ENCODE measurements at regions not wholly inside any gene's neighbourhood (a gene's known extent, or its start where the extent isn't known, plus 50 kb on each side); places are given as distances from the start of the nearest gene placed in this dataset.

DNA sequence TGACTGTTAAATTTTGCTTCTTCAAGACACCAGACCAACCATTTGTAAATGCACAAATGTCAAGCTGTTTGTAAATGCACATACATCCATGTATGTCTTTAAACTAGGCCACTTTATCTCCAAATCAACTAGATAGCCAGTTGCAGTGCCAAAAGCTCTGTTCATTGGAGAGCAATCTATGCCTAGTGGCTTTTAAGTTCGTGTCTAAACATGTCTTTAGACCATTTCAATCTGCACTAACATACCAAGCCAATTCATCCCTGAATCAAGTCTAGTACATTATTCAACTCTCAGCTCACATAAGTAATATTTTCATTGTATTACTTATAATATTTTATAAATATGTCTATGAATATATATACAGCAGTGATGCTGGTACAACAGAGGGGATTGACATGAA, 985.9 kb downstream of the CDH18 start:
- Histone ChIP-seq H3K79me2 (ENCODE audit: control insufficient read depth, low read length) (no peaks in the 10 kb centered on the region), H3K4me1 (ENCODE audit: control insufficient read depth, low read length) (no peaks in the 10 kb centered on the region), H3K9me2 (replicated peaks; ENCODE audit: control insufficient read depth, low read length) (no peaks in the 10 kb centered on the region), H3K4me3 (ENCODE audit: low read length) (no peak overlapping the region), H3K36me3 (ENCODE audit: control insufficient read depth, low read length) (no peaks in the 10 kb centered on the region), H3K27me3 (ENCODE audit: control insufficient read depth, low read length) (no peaks in the 10 kb centered on the region), H3K9me3 (ENCODE audit: control insufficient read depth, insufficient read depth, low read length) (no peaks in the 10 kb centered on the region; the same call in 1 of the 2 replicates), H3K27ac (ENCODE audit: low read depth, low read length) (no peak overlapping the region), H3F3A (ENCODE audit: control insufficient read depth, insufficient read depth) (no peaks in the 10 kb centered on the region), H3K4me2 (ENCODE audit: low read length) (no peak overlapping the region), H4K20me1 (ENCODE audit: control insufficient read depth, insufficient read depth, low read depth, low read length) (no peaks in the 10 kb centered on the region)
- TF ChIP-seq, protein P1, sequence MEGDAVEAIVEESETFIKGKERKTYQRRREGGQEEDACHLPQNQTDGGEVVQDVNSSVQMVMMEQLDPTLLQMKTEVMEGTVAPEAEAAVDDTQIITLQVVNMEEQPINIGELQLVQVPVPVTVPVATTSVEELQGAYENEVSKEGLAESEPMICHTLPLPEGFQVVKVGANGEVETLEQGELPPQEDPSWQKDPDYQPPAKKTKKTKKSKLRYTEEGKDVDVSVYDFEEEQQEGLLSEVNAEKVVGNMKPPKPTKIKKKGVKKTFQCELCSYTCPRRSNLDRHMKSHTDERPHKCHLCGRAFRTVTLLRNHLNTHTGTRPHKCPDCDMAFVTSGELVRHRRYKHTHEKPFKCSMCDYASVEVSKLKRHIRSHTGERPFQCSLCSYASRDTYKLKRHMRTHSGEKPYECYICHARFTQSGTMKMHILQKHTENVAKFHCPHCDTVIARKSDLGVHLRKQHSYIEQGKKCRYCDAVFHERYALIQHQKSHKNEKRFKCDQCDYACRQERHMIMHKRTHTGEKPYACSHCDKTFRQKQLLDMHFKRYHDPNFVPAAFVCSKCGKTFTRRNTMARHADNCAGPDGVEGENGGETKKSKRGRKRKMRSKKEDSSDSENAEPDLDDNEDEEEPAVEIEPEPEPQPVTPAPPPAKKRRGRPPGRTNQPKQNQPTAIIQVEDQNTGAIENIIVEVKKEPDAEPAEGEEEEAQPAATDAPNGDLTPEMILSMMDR (IDR thresholded peaks at IDR 0.05; ENCODE audit: low read depth, low read length, poor library complexity, severe bottlenecking): no peak

DNA sequence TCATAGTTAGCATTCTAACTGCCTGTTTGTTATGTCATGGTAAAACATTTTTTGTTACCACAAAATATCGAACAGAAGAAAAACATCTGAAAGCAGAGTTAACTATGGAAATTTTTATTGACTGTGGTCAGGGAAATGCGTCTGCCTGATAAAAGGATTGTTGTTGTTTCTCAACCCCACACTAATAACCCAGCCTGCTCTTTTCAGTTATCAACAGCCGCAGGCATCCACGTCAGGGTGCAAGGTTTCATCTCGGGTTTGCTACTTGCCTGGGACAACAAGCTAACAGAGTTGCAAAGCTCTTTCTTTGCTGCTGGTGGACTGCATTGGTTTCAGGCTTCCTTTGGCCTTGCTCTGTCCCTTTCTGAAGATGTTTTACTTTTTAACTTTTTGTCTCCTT, 969.2 kb downstream of the CDH18 start:
- Histone ChIP-seq H3K4me1 (ENCODE audit: control insufficient read depth, low read length) (no peaks in the 10 kb centered on the region), H3K27me3 (ENCODE audit: control insufficient read depth, low read length) (no peaks in the 10 kb centered on the region), H4K20me1 (ENCODE audit: control insufficient read depth, insufficient read depth, low read depth, low read length) (no peaks in the 10 kb centered on the region), H3K4me3 (ENCODE audit: low read length) (no peak overlapping the region), H3K9me3 (ENCODE audit: control insufficient read depth, insufficient read depth, low read length) (no peaks in the 10 kb centered on the region), H3K79me2 (ENCODE audit: control insufficient read depth, low read length) (no peaks in the 10 kb centered on the region), H3K27ac (ENCODE audit: low read depth, low read length) (no peak overlapping the region), H3K4me2 (ENCODE audit: low read length) (no peak overlapping the region), H3K36me3 (ENCODE audit: control insufficient read depth, low read length) (no peaks in the 10 kb centered on the region), H3F3A (ENCODE audit: control insufficient read depth, insufficient read depth) (no peaks in the 10 kb centered on the region), H3K9me2 (replicated peaks; ENCODE audit: control insufficient read depth, low read length) (no peaks in the 10 kb centered on the region)
- TF ChIP-seq EZH2phosphoT487 (IDR thresholded peaks at IDR 0.05; ENCODE audit: borderline replicate concordance, low read length): no peak

DNA sequence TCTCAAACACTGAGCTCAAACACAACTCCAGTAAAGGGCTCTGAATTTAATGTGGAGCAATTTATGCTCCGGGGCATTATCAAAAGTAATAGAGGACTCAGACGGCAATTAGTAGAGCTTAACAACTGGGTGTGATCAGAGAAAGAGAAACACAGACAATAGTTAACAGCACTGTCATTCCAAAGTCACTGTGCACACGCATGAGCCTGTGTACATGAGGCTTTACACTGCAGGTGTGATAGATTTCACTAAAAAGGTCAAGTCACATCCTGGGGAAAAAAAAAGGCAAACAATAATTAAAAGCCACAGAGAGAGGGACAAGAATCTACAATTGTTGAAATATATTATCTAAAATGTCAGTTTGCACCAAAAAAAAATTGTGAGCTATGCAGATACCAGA, 956.5 kb downstream of the CDH18 start:
- Histone ChIP-seq H3K9me3 (ENCODE audit: control insufficient read depth, insufficient read depth, low read length) (no peaks in the 10 kb centered on the region; the same call in 1 of the 2 replicates), H3K4me2 (ENCODE audit: low read length) (no peak overlapping the region), H3K36me3 (ENCODE audit: control insufficient read depth, low read length) (no peaks in the 10 kb centered on the region), H3K4me3 (ENCODE audit: low read length) (no peak overlapping the region), H4K20me1 (ENCODE audit: control insufficient read depth, insufficient read depth, low read depth, low read length) (no peaks in the 10 kb centered on the region), H3K27me3 (ENCODE audit: control insufficient read depth, low read length) (no peaks in the 10 kb centered on the region), H3K27ac (ENCODE audit: low read depth, low read length) (no peak overlapping the region), H3K9me2 (replicated peaks; ENCODE audit: control insufficient read depth, low read length) (no peaks in the 10 kb centered on the region), H3F3A (ENCODE audit: control insufficient read depth, insufficient read depth) (no peaks in the 10 kb centered on the region), H3K4me1 (ENCODE audit: control insufficient read depth, low read length) (no peaks in the 10 kb centered on the region), H3K79me2 (ENCODE audit: control insufficient read depth, low read length) (no peaks in the 10 kb centered on the region)
- no peak for TF ChIP-seq EZH2phosphoT487 (IDR thresholded peaks at IDR 0.05; ENCODE audit: borderline replicate concordance, low read length)
- TF ChIP-seq, protein P1 (IDR thresholded peaks at IDR 0.05; ENCODE audit: low read depth, low read length, poor library complexity, severe bottlenecking): no peak

DNA sequence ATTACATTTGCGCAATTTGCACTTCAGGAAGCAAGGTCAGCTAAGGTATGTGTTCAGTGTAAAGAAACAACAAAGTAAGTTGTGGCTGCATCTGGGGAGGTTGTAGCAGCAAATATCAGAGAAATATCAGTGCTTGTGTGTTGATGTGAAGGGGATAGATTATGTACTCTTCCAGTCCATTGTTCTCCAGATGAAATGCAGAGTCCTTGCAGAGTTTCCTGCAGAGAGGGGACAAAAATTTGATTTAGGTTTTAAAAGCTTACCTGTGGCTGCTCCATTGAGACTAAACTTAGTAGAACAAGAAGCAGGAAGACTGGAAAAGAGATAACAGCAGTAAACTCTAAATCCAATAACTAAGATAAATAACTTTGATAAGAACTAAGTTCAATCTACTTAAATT, 952.2 kb downstream of the CDH18 start:
- TF ChIP-seq, protein P1 (IDR thresholded peaks at IDR 0.05; ENCODE audit: low read depth, low read length, poor library complexity, severe bottlenecking): no peak
- TF ChIP-seq EZH2phosphoT487 (IDR thresholded peaks at IDR 0.05; ENCODE audit: borderline replicate concordance, low read length): no peak
- H3K9me3 ChIP-seq (ENCODE audit: control insufficient read depth, insufficient read depth, low read length): no peaks in the 10 kb centered on the region
- no peak overlapping the region for H3K4me2 ChIP-seq (ENCODE audit: low read length)
- H3K9me2 ChIP-seq (replicated peaks; ENCODE audit: control insufficient read depth, low read length): no peaks in the 10 kb centered on the region
- H3F3A ChIP-seq (ENCODE audit: control insufficient read depth, insufficient read depth): no peaks in the 10 kb centered on the region
- H3K36me3 ChIP-seq (ENCODE audit: control insufficient read depth, low read length): no peaks in the 10 kb centered on the region
- H3K79me2 ChIP-seq (ENCODE audit: control insufficient read depth, low read length): no peaks in the 10 kb centered on the region
- H4K20me1 ChIP-seq (ENCODE audit: control insufficient read depth, insufficient read depth, low read depth, low read length): no peaks in the 10 kb centered on the region
- no peak overlapping the region for H3K27ac ChIP-seq (ENCODE audit: low read depth, low read length)
- H3K4me3 ChIP-seq (ENCODE audit: low read length): no peak overlapping the region
- no peaks in the 10 kb centered on the region for H3K27me3 ChIP-seq (ENCODE audit: control insufficient read depth, low read length)
- H3K4me1 ChIP-seq (ENCODE audit: control insufficient read depth, low read length): no peaks in the 10 kb centered on the region
